ENCODE measurements at regions not wholly inside any gene's neighbourhood (a gene's known extent, or its start where the extent isn't known, plus 50 kb on each side); places are given as distances from the start of the nearest gene placed in this dataset.

DNA sequence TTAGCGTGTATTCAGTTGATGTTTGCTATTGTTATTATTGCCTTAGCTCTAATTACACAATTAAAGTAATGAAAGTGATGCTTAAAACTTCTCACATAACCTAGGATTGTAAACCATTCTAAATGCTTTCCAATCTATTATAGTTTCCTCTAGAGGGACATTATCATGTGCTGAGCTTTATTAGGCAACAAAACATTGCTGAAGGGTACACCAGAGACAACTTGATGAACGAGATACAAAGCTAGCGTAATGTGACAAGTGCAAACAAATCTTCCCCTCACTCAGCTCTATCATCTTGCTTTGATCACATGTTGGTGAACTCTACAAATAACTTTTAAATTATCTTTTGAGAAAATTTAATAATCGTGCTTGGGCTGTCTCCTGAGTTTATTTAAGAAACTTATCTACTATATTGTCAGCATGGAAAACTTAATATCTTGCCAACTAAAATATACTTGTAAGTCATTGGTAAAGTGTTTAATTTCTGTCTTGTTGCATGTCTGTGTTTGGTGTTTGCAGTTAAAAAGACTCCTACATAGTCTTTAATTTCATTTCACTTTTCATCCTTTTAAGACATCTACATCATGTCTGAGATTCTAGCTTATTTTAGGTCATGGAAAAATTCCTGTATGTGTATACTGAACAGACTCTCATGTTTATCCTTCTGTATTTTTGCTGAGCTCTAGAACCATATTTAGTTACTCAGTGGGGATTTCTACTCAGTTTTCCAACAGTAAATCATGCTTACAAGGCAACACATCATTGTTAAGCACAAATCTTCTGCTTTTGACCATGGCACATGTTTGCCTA, 104.2 kb upstream of the ADAMTS5 start:
- no peak for TF ChIP-seq BMI1 (IDR thresholded peaks at IDR 0.05; ENCODE audit: low read length)
- no peak for TF ChIP-seq SIRT6 (IDR thresholded peaks at IDR 0.05; ENCODE audit: low read depth, low read length)
